Calu3 (cell line): ENCODE measurements at regions not wholly inside any gene's neighbourhood (a gene's known extent, or its start where the extent isn't known, plus 50 kb on each side); places are given as distances from the start of the nearest gene placed in this dataset.

Experiments
- BruUV-seq: library from RNA; stranded (reverse); fragments of 400-500 nt; replicated peaks from 2 replicates; lab custom pipeline; 2021; lab: Mats Ljungman, UMichigan
- CTCF ChIA-PET: fragments of 300-600 bp; sonication (Branson Sonifier 250); formaldehyde crosslinking; loops from one replicate; lab custom pipeline; 2022; ENCODE audit warnings: antibody characterized with exemption; lab: Charles Lee
- DNase-seq: peaks from one replicate; pipeline ENCODE4 v3.0.0; 2022
- H3K27ac Mint-ChIP-seq: one replicate; pipeline ENCODE4 v1.8.0; 2022; ENCODE audit warnings: mixed read lengths; ENCODE audit not compliant: unreplicated experiment
- H3K27me3 Mint-ChIP-seq: one replicate; pipeline ENCODE4 v1.8.0; 2022; ENCODE audit warnings: mixed read lengths; ENCODE audit not compliant: unreplicated experiment
- H3K36me3 Mint-ChIP-seq: one replicate; pipeline ENCODE4 v1.8.0; 2022; ENCODE audit warnings: mild to moderate bottlenecking, moderate library complexity, mixed read lengths; ENCODE audit not compliant: insufficient read depth, unreplicated experiment
- H3K4me1 Mint-ChIP-seq: one replicate; pipeline ENCODE4 v1.8.0; 2022; ENCODE audit warnings: mild to moderate bottlenecking, low read depth, mixed read lengths; ENCODE audit not compliant: unreplicated experiment
- H3K4me3 Mint-ChIP-seq: one replicate; pipeline ENCODE4 v1.8.0; 2022; ENCODE audit warnings: mild to moderate bottlenecking, low read depth, moderate library complexity, mixed read lengths; ENCODE audit not compliant: unreplicated experiment
- H3K9me3 Mint-ChIP-seq: one replicate; pipeline ENCODE4 v1.8.0; 2022; ENCODE audit warnings: low read depth, mixed read lengths; ENCODE audit not compliant: unreplicated experiment
- CTCF ChIP-seq: fragments of 200-600 bp; IDR thresholded peaks from one replicate; pipeline ENCODE4 v1.8.0; 2022; ENCODE audit warnings: antibody characterized with exemption; ENCODE audit not compliant: unreplicated experiment
- intact Hi-C: fragments of 100-400 bp; cut with micrococcal nuclease; formaldehyde crosslinking; loops from one replicate; pipeline ENCODE4 v1.10.0; 2022; ENCODE audit not compliant: unreplicated experiment

- DNase-seq = no peak
- no peaks in the 10 kb centered on the region for H3K9me3 Mint-ChIP-seq
- intact Hi-C loops = no loop called here
- CTCF ChIA-PET = no interaction called here
- no peaks in the 10 kb centered on the region for H3K4me1 Mint-ChIP-seq
- no peaks in the 10 kb centered on the region for H3K27me3 Mint-ChIP-seq
- no TSS peak for BruUV-seq
- no peak overlapping the region for H3K4me3 Mint-ChIP-seq
- no peak for TF ChIP-seq CTCF
- no peaks in the 10 kb centered on the region for H3K36me3 Mint-ChIP-seq
- H3K27ac Mint-ChIP-seq = no peak overlapping the region
Measured at GRCh38 chr7:82678716-82679115, 235.1 kb upstream of the CACNA2D1 start.

DNA sequence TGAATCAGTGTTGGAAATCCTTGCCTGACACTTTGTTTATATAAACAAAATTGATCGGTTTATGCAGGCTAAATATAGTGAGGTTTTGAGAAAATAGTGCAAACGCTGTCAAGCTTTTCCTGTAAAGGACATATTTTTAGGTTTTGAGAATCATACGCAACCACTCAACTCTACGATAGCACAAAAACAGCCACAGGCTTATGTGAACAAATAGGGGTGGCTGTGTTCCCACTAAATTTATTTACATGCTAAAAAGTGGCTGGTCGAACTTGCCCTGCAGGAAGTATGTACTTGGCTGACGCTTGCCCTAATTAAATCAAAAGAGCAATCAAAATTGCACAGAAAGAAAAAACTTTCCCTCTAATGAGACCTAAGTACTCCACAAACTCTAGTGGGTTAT is 234.7 kb upstream of the CACNA2D1 start:
- DNase-seq = no peak
- TF ChIP-seq CTCF = no peak
- H3K4me1 Mint-ChIP-seq = no peaks in the 10 kb centered on the region
- no TSS peak for BruUV-seq
- H3K4me3 Mint-ChIP-seq = no peak overlapping the region
- no peaks in the 10 kb centered on the region for H3K36me3 Mint-ChIP-seq
- no peaks in the 10 kb centered on the region for H3K9me3 Mint-ChIP-seq
- intact Hi-C loops = no loop called here
- H3K27ac Mint-ChIP-seq = no peak overlapping the region
- no peaks in the 10 kb centered on the region for H3K27me3 Mint-ChIP-seq
- CTCF ChIA-PET = no interaction called here

GRCh38 chr7:82677493-82677892 is 233.9 kb upstream of the CACNA2D1 start:
- Mint-ChIP-seq H3K4me3 (no peak overlapping the region), H3K9me3 (no peaks in the 10 kb centered on the region), H3K27me3 (no peaks in the 10 kb centered on the region), H3K36me3 (no peaks in the 10 kb centered on the region), H3K27ac (no peak overlapping the region), H3K4me1 (no peaks in the 10 kb centered on the region)
- CTCF ChIA-PET = no interaction called here
- no peak for DNase-seq
- TF ChIP-seq CTCF = no peak
- BruUV-seq = no TSS peak
- intact Hi-C loops = no loop called here

DNA sequence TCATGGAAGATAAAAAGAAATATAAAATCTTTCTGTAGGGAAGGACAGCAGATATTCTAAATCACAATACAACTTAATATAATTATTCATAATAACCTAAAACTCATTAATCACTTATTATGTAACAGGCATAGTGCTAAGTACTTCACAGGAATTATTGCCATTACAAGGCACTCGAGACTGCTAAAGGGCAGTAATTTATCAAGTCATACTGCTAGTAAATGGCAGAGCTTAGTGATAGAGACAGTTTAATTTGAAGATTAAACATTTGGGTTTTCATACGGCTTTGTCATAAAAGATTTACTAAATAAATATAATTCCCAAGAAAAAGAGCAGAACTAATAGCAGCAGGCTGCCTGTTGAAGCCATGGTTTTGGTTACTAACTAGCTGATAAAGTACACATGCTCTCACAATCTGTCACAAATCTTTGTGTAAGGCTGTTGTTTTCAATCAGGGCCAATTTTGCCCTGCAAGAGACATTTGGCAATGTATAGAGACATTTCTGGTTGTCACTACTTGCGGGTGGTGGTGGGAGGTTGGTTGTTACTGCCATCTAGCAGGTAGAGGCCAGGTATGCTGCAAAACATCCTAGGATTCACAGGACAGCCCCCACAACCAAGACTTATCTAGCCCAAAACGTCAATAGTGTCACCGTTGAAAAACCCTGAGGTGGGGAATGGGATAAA is 233.3 kb upstream of the CACNA2D1 start:
- Mint-ChIP-seq H3K4me3 (no peak overlapping the region), H3K27me3 (no peaks in the 10 kb centered on the region), H3K27ac (no peak overlapping the region), H3K9me3 (no peaks in the 10 kb centered on the region), H3K4me1 (no peaks in the 10 kb centered on the region), H3K36me3 (no peaks in the 10 kb centered on the region)
- intact Hi-C loops = no loop called here
- no peak for DNase-seq
- TF ChIP-seq CTCF = no peak
- BruUV-seq = no TSS peak
- CTCF ChIA-PET = no interaction called here
